Medulla oblongata (tissue), 1 donor: ENCODE measurements at regions not wholly inside any gene's neighbourhood (a gene's known extent, or its start where the extent isn't known, plus 50 kb on each side); places are given as distances from the start of the nearest gene placed in this dataset.
"Not testable (repeated sequence)": the region's sequence is repeated elsewhere in the genome, so short reads cannot be mapped to it uniquely, and the experiment has no call there.

Experiments used
- DNase-seq: peaks from one replicate; pipeline ENCODE4 v3.0.0-alpha.2; 2015; ENCODE audit errors: extremely low spot score

DNA sequence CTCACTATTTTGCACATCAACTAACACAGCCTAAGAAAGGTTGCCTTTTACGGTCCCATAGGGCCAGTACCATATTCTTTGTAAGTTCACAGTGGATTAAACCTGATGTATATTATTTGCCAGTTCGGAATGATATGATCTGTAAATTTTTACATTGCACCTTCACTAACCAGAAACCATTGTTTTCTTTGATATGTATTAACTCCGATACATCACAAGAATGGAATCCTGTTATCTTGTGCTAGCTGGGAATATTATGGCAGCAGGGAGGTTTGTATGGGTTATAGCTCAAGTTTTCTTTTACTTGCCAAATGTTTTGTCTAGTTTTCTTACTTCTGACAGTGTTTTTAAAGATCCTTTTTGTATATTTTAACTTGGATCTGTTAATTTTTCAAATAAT is 51.4 kb upstream of the S1PR1 start:
- DNase-seq: no peak

DNA sequence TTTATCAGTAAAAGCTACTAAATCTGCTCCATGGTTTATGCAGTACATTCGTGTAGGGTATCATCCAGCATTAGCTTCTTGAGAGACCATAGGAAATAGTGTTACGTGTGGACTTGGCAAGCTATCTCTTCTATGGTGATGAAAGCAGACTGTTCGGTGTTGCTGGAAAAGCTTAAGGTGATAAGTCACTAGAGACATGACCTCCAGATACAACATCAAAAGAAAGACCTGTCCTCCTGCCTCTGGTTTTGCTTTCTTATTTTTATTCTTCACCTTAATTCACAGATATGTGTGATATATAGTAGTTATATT is 53.5 kb upstream of the S1PR1 start:
- DNase-seq: no peak

DNA sequence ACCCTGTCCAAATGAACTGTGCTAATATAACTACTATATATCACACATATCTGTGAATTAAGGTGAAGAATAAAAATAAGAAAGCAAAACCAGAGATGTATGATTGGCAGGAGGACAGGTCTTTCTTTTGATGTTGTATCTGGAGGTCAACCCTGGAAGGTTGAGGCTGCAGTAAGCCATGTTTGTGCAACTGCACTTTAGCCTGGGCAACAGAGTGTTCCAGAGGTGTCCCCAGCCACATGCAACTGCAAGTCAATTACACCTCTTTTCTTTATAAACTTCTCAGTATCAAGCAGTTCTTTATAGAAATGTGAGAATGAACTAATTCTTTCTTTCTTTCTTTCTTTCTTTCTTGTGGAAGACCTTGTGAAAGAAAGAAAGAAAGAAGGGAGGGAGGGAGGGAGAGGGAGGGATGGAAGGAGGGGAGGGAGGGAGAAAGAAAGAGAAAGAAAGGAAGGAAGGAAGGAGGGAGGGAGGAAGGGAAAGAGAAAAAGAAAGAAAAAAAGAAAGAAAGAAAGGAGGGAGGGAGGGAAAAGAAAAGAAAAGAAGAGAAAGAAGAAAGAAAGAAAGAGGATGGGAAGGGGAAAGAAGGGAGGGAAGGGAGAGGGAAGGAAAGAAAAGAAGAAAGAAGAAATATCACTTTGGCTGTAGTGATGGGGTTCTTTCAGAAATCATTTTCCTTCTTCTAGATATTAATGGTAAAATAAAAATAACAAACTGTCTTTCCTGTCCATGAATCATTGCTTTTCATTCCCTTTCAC is 54.0 kb upstream of the S1PR1 start:
- DNase-seq: no peak

DNA sequence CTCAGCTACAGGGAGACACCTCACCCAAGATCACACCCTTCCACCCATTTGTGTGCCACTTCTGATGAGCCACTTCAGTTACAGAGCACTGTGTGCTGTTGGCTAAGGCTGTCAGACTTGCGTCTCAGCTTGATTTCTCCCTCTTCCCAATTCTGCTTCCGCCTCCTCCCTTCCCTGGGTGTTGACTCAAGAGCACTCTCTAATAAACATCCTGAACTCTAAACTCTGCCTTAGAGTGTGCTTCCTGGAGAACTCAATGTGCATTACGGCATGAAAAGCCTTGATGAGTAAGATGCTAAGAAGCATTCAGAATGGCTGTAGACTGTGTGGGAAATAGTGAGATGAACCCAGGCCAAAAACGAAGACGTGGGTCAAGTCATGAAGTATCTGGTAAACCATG is 54.9 kb upstream of the S1PR1 start:
- no peak for DNase-seq

DNA sequence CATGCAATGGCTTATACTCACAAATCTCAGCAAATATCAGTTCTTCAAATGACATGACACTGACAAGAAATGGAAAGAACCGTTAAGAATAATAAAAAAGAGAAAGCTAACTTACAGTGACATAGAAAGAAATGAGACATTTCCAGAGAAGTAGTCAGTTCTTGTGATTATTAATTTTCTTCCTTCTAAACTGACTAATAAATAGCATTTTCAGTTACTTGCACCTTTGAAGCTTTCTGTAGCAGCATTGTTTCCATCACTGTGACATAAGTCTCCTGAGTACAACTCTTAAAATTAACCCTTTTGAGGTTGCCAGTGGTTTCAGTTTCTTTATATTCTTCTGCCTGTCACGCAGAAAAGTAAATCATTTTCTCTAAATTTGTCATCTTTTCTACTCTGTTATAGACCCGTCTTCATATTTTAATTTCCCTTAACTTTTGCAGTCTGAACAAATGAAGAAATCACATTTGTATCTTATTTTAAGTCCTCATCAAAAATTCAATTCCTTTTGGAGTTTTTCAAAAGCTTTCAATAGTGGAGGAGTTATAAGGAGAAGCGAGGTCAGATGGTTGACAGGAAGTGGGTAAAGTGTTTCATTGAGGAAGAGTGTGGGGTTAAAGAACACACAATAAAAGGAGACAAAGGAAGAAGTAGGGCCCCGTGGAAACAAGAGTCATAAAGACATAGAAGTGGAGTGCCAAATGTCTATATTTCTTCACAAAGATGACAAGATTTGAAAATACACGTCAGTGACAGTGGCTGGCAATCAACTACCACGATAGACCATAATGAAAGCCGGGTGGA is 57.9 kb upstream of the S1PR1 start:
- DNase-seq: no peak

DNA sequence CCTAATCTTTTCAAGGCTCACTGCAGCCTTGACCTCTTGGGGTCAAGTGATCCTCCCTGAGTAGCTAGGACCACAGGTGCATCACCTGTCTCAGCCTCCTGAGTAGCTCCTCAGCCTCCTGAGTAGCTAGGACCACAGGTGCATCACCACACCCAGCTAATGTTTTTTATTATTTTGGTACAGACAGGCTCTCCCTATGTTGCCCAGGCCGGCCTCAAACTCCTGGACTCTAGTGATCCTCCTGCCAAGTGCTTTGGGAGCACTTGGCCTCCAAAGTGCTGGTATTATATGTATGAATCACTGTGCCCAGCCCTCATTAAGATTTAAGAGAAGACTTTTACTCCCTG is 58.5 kb upstream of the S1PR1 start:
- DNase-seq: no peak

DNA sequence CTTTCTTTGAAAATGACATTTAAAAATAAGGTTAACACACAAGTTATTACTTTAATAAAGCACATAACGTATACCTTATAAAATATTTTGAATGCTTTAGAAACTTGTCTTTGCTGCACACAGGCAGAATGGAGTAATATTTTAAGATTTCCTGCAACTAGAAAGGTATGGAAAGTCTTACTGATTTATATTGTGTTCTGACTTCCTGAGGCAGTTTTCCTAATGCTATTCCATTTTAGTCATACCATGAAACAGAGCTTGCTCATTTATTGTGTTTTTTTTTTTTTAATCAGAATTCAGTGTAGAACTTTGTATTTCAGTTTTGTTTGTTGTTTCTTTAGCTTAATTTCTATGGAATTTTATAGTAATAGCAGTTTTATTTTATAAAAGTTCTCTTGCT is 60.9 kb upstream of the S1PR1 start:
- DNase-seq: no peak

DNA sequence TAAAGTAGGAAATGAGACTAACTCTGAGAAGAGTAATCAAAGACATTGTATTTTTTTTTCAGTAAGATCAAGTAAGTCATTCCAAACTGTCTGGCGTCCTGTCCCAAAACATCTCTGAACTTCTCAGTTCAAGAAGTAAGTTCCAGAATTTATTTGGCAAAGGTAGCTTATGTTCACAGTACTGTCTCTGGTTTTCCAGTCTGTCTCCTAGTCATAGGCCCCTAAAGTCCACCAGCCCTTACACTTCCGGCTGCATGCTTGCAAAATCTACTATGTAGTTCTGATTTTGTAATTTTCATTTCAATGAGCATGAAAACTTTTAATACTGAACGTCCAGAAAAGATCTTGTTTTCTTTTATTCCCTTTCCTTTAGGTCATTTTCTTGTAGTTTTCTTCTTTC is 61.4 kb upstream of the S1PR1 start:
- DNase-seq: no peak

DNA sequence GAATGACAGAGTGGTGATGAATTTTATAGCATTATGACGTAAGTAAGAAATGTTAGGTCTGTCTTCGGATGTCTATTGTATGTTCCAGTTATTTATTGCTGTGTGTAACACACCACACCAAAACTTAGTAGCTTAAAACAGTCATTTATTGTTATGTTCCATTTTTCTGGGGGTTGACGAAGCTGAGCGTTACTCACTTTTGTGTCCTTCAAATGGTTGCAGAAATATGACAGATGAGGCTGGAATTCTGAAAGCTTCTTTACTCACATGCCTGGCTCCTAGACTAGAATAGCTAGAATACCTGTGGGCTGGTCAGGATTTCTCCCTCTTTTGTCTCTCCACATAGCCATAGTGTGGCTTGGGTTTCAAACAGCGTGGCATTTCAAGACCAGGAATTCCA is 62.1 kb upstream of the S1PR1 start:
- no peak for DNase-seq

DNA sequence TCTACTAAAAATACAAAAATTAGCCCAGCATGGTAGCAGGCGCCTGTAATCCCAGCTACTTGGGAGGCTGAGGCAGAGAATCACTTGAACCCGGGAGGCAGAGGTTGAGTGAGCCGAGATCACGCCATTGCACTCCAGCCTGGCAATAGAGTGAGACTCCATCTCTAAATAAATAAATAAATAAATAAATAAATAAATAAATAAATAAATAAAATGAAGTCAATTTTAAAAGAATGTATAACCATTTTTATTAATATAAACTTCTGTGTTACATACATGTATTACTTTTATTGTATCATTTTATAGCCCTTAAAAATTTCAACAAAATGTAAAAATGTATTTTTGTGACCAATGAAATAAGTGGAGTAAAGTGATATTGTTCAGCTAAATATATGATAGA is 62.5 kb upstream of the S1PR1 start:
- DNase-seq: not testable (repeated sequence)

DNA sequence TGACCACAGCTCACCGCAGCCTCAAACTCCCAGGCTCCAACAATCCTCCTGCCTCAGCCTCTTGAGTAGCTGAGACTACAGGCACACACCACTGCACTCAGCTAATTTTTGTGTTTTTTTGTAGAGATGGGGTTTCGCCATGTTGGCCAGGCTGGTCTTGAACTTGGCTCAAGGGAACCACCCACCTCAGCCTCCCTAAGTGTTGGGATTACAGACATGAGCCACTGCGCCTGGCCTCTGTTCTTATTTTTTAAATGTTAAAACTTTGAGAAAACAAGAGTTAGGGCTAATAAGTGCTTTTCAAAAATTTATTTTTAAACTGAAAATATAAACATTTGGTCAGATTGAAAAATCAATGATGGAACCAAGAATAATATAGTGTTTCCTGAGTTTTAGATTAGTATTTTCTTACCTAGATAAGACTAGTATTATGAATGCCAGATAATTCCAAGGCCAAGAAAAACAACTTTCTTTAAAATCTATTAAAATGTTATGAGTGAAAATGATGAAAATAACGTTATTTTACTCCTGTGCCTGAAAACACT is 66.2 kb upstream of the S1PR1 start:
- DNase-seq: no peak

DNA sequence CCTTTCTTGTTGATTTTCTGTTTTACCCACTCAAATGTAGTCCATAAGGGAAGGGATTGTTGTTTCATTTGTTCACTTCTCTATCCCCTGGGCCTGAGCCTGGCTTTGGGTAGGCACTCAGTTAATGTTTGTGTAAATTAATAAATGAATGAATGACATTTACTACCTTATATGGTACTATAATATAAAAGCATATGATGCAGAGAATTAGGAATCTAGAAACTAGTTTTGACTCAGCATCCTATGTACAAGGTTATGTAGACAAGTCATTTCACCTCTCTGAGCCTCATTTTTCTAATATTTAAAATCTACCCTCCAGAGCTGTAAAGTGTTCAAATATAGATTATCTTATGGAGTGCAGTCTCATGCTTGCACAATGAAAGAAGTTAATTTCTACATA is 68.9 kb upstream of the S1PR1 start:
- no peak for DNase-seq

DNA sequence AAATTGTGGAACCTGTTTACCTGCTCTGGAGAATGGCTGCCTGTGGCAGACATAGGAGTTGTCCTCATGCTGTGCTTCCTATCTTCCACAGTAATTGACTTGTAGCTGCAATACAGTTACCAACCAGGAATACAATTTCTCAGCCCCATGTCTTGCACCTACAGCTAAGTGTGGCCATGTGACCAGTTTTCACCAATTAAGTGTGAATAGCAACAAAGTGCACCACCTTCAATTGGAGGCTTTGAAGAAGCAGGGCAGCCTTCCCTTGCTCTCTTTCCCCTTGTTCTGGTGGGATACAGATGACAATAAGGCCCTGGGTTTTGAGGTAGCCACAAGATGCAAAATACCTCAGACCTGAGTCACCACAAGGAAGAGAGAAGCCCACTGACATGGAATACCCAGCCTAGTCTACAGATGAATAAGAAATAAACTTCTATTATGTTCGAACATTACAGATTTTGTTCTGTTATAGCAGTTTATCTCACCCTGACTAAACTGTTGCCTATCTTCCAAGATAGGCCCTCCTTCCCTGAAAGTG is 70.2 kb upstream of the S1PR1 start:
- no peak for DNase-seq

DNA sequence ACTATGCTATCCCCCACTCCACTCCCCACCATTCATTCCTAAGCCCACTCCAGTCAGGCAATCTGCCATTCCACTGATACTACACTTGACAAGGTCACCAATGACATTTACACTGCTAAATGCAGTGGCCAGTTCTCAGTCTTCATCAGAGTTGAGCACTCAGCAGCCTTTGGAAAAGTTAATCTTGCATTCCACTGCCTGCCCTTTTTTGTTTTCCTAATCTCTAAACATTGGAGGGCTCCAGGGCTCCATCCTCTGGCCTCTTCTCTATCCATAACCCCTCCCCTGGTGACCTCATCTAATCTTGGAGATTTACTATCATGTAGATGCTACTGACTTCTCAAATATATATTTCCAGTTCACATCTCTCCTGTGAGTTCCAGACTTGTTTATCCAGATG is 70.9 kb upstream of the S1PR1 start:
- DNase-seq: no peak

DNA sequence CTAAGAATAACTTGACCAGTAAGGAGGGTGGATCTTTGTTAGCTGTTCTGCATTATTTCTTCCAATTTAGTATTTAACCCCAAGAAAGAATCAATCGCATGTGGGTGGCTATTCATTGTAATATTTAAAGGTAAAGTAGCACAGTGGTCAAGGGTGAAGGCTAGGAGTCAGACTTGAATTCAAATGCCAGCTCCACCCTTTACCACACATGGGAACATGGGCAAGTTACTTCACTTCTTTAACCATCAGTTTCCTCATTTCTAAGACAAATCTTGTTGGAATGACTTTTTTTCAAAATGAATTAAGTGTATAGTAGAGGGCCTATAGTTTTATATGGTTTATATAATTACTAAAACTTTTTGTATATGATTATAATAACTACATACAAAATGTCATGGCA is 71.3 kb upstream of the S1PR1 start:
- no peak for DNase-seq

DNA sequence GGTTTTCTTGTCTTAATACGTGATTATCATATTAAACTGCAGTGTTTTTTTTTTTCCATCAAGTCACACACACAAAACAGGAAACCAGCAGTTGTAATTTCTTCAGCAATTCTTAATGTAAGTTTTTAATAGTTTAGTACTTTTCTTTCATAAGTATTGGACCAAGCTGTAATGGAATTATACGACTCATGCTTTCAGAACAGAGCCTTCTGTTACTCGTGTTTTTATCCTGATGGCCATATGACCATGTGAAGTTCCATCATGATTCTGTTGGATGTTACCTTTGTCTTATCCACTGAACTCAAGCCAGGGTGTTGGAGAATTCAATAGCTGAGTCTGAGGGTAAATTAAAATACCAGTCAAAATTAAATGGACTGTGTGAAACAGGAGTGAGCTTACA is 72.0 kb upstream of the S1PR1 start:
- DNase-seq: no peak

DNA sequence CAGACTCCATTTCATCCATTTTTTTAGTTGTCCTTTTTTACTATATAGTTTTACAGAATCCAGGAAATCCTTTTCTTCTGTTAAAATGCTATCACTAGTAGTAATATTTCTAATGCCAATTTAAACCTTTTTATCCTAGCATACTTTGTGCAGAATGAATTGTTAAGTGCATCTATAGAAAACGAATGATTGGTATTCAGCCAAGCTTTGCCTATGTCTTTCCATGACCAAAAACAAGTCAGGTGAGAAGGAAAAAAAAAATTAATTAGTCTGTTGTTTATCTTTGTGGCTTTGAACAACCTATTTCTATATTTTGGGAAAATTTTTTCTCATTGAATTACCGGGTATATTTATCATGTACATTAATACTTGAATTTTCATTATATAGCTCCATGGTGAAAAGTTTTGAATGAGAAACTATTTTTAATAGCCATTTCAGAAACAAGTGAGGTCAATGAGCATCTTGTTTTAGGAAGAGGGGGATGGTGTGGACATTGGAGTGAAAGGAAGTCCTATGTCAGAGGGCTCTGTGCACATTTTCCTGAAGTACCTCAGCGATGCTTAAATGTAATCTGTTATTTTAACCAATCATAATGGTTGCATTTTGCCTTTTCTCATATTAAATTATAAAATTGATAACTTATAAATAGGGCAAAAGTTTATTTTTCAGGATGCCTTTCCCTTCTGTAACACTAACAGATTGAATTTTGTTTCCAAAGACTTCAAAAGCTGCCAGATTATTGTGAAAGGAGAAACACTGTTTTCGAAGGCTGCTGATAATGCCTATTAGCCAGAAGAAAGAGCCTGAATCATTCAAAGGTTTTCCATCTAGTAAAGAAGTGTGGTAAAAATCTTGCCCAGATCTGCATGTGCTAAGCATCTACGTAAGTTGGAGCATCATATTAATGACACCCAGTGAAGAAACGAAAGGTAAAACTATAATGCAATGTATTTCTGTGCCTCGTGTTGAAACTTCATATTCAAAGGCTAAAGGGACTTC is 73.8 kb upstream of the S1PR1 start:
- DNase-seq: no peak

DNA sequence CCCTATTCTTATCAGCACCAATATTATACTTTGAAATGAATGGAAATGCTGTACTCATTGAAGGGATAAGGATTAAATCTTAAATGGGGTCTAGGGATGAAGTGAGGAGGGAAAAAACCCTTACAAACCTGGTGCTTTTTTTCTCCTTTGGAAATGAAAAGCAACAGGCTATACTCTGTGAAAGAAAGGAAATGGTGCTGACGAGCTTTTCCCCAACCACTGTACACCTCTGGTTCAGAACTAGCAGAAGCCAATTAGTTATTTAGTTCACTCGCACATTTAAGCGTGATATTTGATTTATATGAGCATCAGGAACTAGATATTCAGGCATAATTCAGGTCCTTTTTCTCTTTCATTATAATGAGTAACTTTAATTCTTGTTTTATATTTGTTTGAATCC is 74.5 kb upstream of the S1PR1 start:
- DNase-seq: no peak

DNA sequence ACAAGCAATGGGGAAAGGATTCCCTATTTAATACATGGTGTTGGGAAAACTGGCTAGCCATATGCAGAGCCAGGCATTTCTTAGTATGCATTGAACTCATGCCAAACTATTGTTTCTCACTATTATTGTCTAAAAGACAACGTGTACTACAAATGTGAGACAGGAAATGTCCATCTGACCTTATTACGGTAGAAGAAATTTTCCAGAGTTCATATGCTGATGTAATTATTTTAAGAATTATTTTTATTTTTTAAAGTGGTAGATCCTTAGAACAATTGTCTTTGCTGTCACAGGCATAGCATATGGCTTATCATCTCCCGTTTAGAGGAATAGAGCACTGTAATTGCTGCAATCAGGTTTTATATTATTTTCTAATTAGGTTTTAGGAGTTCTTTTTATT is 75.2 kb upstream of the S1PR1 start:
- DNase-seq: no peak

DNA sequence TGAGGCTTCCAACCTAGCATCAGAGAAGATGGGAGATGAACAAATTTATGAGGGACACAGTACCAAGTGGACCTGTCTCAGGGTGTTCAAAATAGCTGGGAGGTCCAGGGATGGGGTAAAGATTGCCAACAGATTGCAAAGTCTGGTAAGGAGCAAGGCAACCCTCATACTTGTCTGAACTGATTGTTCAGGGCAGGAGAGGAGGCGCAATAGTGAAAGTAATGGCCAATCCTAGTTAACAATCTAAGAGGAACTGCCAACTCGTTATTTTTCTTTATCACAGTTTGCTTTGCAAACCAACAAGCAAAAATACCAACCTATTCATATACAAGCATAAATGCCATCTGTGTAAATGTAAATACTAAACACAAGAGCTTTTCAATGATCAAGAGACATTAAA is 78.4 kb upstream of the S1PR1 start:
- DNase-seq: no peak

DNA sequence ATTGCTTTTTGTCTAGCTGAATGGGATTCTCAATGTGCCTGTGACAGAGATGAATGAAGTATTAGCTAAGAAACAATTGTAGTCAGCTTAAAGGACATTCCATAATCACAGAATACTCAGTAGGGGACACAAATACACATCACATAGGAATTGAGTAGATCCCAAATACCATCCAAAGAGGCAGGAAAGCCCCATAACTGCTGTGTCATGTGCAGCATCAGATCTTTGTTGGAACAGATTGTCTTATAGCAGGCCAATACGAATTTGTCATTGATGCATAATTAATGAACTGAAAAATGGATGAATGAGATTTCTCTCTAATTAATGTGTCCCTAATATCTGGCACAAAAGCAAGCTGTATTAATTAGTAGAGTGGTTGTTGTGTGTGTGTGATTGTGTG is 82.3 kb upstream of the S1PR1 start:
- DNase-seq: no peak

DNA sequence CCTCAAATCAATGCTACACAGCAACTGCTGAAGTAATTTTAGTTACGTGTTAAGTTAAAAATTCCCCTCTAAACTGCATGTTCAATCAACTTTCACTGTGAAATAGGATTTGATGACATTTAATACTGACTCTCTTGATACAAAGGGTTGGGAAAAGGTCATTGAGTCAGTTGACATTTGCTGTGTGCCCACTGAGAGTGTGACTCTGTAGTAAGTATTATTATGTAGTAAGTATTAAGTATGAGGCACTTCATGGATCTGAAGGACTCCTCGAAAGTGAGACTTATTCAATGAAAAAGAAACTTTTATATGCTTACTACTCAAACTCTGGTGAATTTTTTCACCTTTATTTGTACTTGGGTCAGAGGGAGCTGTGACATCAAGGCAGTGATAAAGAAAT is 83.1 kb upstream of the S1PR1 start:
- no peak for DNase-seq
